Gastrocnemius medialis (tissue), 4 donors: ENCODE measurements at regions not wholly inside any gene's neighbourhood (a gene's known extent, or its start where the extent isn't known, plus 50 kb on each side); places are given as distances from the start of the nearest gene placed in this dataset.

Source experiments
- ATAC-seq, 2 donors: fragments of 150-250 bp; one replicate each; pipeline ENCODE4 v1.9.1; 2016
- DNase-seq, 2 donors: peaks; one replicate each; pipeline ENCODE4 v3.0.0-alpha.2; 2019
- H3K27ac ChIP-seq, 4 donors: fragments of 200-600 bp; sonication (generic); 1 replicate in 1 of 4; 2 replicates in 3 of 4; pipeline ENCODE4 v1.5.1; 2016 to 2018; ENCODE audit warnings: mild to moderate bottlenecking in 2 of 4, moderate library complexity in 1 of 4
- H3K27me3 ChIP-seq, 3 donors: fragments of 200-600 bp; sonication (generic) in 2 of 3; 1 replicate in 1 of 3; 2 replicates in 2 of 3; pipeline versions ENCODE4 v1.5.1 to v1.6.0; 2016 to 2019; ENCODE audit warnings: mild to moderate bottlenecking in 1 of 3, moderate library complexity in 1 of 3
- H3K36me3 ChIP-seq, 2 donors: fragments of 200-600 bp; sonication (generic) in 1 of 2; one replicate each; pipeline ENCODE4 v1.5.1; 2017 to 2018
- H3K4me1 ChIP-seq, 2 donors: fragments of 200-600 bp; sonication (generic) in 1 of 2; one replicate each; pipeline ENCODE4 v1.5.1; 2016 to 2017; ENCODE audit warnings: mild to moderate bottlenecking in 2 of 2
- H3K4me3 ChIP-seq, 4 donors: fragments of 200-600 bp; sonication (generic) in 3 of 4; 1 replicate in 1 of 4; 2 replicates in 3 of 4; pipeline ENCODE4 v1.5.1; 2016 to 2019; ENCODE audit warnings: mild to moderate bottlenecking in 2 of 4
- H3K9me3 ChIP-seq, 3 donors: fragments of 200-600 bp; sonication (generic) in 2 of 3; 1 replicate in 1 of 3; 2 replicates in 2 of 3; pipeline ENCODE4 v1.5.1; 2016 to 2019
- CTCF ChIP-seq, 5 experiments: fragments of 450-650 bp in 3 of 5; fragments of 200-600 bp in 2 of 5; sonication (generic) in 2 of 5; IDR thresholded peaks in 4 of 5; conservative IDR thresholded peaks in 1 of 5; 1 replicate in 4 of 5; 2 replicates in 1 of 5; pipeline ENCODE4 v1.5.1; 2016 to 2019; ENCODE audit warnings: antibody characterized with exemption in 5 of 5, mild to moderate bottlenecking in 3 of 5, moderate library complexity in 3 of 5
- POLR2A ChIP-seq, 2 donors: fragments of 450-650 bp; IDR thresholded peaks; one replicate each; pipeline ENCODE4 v1.6.1; 2017; ENCODE audit warnings: antibody characterized with exemption in 2 of 2, mild to moderate bottlenecking in 2 of 2, moderate library complexity in 2 of 2
- in situ Hi-C, 4 donors: fragments of 200-750 bp; cut with MboI; loops; one replicate each; pipeline versions ENCODE4 v1.15.0 to v1.8.0; 2017; ENCODE audit warnings: low sequenced_read_pairs in 4 of 4
- intact Hi-C: fragments of 100-400 bp; cut with DNase I; formaldehyde crosslinking; loops from one replicate; pipeline ENCODE4 v1.15.1; 2023; ENCODE audit warnings: low total_unique reads

DNA sequence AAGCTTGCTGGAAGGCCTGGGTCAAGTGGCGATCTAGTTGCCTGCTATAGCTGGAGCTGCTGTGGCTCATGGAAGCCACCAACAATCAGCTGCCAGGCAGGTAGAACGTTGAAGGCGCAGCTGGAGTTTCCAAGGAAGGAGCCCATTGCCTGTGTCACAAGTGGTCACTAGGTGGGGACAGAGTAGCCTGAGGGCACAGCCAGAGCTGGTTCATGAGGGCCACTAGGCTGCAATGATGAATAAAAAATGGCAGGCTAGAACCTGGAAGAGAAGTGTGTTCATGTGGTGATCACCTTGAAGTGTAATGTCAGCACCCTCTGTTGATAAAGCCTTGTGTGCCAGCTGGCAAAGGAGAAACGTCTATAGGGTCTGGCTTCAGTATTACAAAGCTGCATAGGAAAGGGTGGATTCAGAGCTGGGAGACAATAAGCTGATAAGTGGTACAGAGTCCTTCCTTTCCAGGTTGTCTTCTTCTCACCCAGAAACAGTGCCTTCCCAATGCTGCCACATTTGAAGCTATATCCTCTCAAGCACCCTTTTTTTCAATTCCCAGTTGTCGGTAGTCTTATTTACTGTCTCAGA, 165.8 kb downstream of the EMP1 start:
- H3K4me1 ChIP-seq, result no peaks in the 10 kb centered on the region
- in situ Hi-C loops, result loop anchor here in 2 of 4 donors (10.0 kb wide), 1 partner anchor 172 kb away; no protein-coding TSS in a partner anchor
- peak; percentile 47 to 74 (median 52) for TF ChIP-seq CTCF (IDR thresholded peaks at IDR 0.05 in 4 of 5, conservative IDR thresholded peaks at IDR 0.05 in 1 of 5)
- TF ChIP-seq POLR2A (IDR thresholded peaks at IDR 0.05), result no peak
- H3K27ac ChIP-seq, result no peak overlapping the region
- peak; percentile 54 to 64 for ATAC-seq
- intact Hi-C loops, result loop anchor here (2.0 kb wide), 1 partner anchor 172 kb away; no protein-coding TSS in a partner anchor
- no peaks in the 10 kb centered on the region for H3K36me3 ChIP-seq
- no peaks in the 10 kb centered on the region for H3K27me3 ChIP-seq
- H3K4me3 ChIP-seq, result no peak overlapping the region
- H3K9me3 ChIP-seq, result no peaks in the 10 kb centered on the region
- DNase-seq, result peak in 1 of 2 donors; percentile 24

DNA sequence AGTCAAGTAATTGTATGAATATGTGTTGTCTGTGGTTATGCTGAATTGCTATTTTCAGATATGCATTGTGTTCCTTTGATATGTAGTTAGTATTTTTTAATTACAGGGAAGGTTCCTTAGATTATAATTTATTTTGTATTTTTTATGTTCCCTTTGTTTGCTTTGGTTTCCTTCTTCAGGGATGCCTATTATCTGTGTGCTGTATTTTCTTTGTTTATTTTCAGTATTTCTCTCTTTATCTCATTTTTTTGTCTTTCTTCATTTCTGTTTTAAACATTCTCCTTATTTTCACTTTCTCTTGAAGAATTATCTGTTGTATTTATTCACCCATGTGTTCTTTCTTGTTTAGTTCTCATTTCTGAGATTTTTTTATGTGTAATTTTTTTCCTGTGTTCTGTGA, 163.1 kb downstream of the EMP1 start:
- intact Hi-C loops (no loop called here), in situ Hi-C loops (loop anchor here in 2 of 4 donors (10.0 kb wide), 1 partner anchor 175 kb away; no protein-coding TSS in a partner anchor)
- no peak overlapping the region for H3K4me3 ChIP-seq
- no peaks in the 10 kb centered on the region for H3K36me3 ChIP-seq
- H3K4me1 ChIP-seq, result no peaks in the 10 kb centered on the region
- DNase-seq (no peak), ATAC-seq (no peak)
- H3K27me3 ChIP-seq, result no peaks in the 10 kb centered on the region
- no peak overlapping the region for H3K27ac ChIP-seq
- no peaks in the 10 kb centered on the region for H3K9me3 ChIP-seq
- TF ChIP-seq CTCF (IDR thresholded peaks at IDR 0.05 in 4 of 5, conservative IDR thresholded peaks at IDR 0.05 in 1 of 5) (no peak), POLR2A (IDR thresholded peaks at IDR 0.05) (no peak)

DNA sequence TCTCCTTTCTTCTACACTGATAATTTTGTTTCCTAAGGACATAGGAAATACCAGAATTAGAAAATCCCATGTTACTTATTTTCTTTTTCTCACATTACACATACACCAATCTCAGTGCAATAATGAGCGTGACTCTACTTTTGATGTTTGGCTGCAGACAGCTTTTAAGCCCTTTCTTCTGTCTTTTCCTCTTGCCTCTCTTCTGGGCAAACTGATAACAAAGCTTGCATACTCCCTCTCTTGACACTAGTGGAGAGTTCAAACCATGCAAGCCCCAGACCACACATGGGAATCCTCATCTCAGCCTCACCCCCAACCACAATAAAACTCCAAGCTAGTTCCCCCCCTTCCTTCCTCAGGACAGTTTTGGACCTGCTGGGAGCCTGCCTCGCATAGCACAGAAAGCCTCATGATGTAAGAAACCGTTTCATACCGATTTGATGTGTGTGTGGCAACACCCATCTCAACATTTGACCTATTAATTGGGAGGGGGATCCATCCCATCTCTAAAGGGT, 161.9 kb downstream of the EMP1 start:
- intact Hi-C loops (no loop called here), in situ Hi-C loops (no loop called here)
- no peaks in the 10 kb centered on the region for H3K4me1 ChIP-seq

GRCh38 chr12:13350946-13351345, 154.4 kb downstream of the EMP1 start:
- TF ChIP-seq CTCF (IDR thresholded peaks at IDR 0.05 in 4 of 5, conservative IDR thresholded peaks at IDR 0.05 in 1 of 5) (no peak), POLR2A (IDR thresholded peaks at IDR 0.05) (no peak)
- Histone ChIP-seq H3K4me3 (no peak overlapping the region), H3K4me1 (no peaks in the 10 kb centered on the region), H3K36me3 (no peaks in the 10 kb centered on the region), H3K9me3 (no peaks in the 10 kb centered on the region), H3K27me3 (no peaks in the 10 kb centered on the region), H3K27ac (no peak overlapping the region)
- in situ Hi-C loops, result no loop called here
- no peak for DNase-seq
- no peak for ATAC-seq
- intact Hi-C loops, result no loop called here

More for the DNA sequence above, 161.9 kb downstream of the EMP1 start:
- Histone ChIP-seq H3K27me3 (no peaks in the 10 kb centered on the region), H3K4me3 (no peak overlapping the region), H3K36me3 (no peaks in the 10 kb centered on the region), H3K27ac (no peak overlapping the region), H3K9me3 (no peaks in the 10 kb centered on the region)
- no peak for DNase-seq
- ATAC-seq, result no peak
- no peak for TF ChIP-seq POLR2A (IDR thresholded peaks at IDR 0.05)
- no peak for TF ChIP-seq CTCF (IDR thresholded peaks at IDR 0.05 in 4 of 5, conservative IDR thresholded peaks at IDR 0.05 in 1 of 5)
